ENCODE measurements at regions not wholly inside any gene's neighbourhood (a gene's known extent, or its start where the extent isn't known, plus 50 kb on each side); places are given as distances from the start of the nearest gene placed in this dataset.

DNA sequence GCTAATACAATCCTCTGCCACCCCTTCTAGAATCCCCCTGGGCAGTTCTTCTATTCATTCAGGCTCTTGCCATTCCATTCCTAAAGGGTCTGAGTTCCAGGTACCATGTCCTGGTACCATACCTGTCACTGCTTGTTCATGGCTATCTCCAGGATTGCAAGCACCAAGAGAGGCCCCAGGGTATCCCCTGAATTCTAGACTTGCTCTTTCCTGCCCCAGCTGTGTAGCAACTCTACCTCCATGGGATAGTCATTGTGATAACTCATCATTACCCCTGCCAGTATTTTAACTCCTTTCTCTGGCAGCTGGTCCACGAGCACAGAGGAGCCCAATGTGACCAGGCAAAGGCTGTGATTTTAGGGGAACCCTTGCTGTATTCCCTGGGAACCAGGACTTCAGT lies 143.7 kb upstream of the CDH5 start:
- Histone ChIP-seq H3K36me3 (ENCODE audit: control insufficient read depth, insufficient read depth, low read length) (no peaks in the 10 kb centered on the region), H3K27me3 (ENCODE audit: control insufficient read depth, insufficient read depth, low read length) (no peaks in the 10 kb centered on the region; the same call in none of the 2 replicates), H3K4me3 (ENCODE audit: low read depth, low read length) (no peak overlapping the region)
- ChIA-PET CTCF (interaction anchor here (1.7 kb wide), 1 partner anchor 10 kb away, joined by 5 read pairs; no protein-coding TSS in a partner anchor), POLR2A (no interaction called here)
- no peak for DNase-seq (ENCODE audit: low read depth)
- TF ChIP-seq, protein P1, sequence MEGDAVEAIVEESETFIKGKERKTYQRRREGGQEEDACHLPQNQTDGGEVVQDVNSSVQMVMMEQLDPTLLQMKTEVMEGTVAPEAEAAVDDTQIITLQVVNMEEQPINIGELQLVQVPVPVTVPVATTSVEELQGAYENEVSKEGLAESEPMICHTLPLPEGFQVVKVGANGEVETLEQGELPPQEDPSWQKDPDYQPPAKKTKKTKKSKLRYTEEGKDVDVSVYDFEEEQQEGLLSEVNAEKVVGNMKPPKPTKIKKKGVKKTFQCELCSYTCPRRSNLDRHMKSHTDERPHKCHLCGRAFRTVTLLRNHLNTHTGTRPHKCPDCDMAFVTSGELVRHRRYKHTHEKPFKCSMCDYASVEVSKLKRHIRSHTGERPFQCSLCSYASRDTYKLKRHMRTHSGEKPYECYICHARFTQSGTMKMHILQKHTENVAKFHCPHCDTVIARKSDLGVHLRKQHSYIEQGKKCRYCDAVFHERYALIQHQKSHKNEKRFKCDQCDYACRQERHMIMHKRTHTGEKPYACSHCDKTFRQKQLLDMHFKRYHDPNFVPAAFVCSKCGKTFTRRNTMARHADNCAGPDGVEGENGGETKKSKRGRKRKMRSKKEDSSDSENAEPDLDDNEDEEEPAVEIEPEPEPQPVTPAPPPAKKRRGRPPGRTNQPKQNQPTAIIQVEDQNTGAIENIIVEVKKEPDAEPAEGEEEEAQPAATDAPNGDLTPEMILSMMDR (IDR thresholded peaks at IDR 0.05; ENCODE audit: insufficient read depth, low read depth, low read length) = no peak

DNA sequence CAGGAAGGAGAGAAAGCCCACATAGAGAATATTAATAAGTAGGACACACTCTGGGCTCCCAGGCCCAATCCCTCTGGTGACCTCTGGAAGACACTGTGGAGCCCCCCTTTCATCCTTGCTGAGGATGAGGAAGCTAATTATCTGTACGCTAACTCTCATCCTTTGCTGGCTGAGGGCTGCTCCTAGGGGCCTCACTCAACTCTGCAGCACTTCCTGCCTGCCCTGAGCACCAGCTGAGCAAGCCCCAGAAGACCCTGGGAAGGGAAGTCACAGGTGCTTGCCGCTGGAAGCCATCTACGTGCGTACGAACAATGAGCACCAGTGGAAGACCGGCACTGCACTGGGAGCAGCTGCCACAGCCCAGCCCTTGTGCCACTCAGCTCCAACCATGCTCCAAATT lies 145.8 kb upstream of the CDH5 start:
- Histone ChIP-seq H3K27me3 (ENCODE audit: control insufficient read depth, insufficient read depth, low read length) (no peaks in the 10 kb centered on the region; the same call in none of the 2 replicates), H3K36me3 (ENCODE audit: control insufficient read depth, insufficient read depth, low read length) (no peaks in the 10 kb centered on the region), H3K4me3 (ENCODE audit: low read depth, low read length) (no peak overlapping the region)
- ChIA-PET CTCF (no interaction called here), POLR2A (no interaction called here)
- TF ChIP-seq, protein P1 (IDR thresholded peaks at IDR 0.05; ENCODE audit: insufficient read depth, low read depth, low read length) = no peak
- no peak for DNase-seq (ENCODE audit: low read depth)

DNA sequence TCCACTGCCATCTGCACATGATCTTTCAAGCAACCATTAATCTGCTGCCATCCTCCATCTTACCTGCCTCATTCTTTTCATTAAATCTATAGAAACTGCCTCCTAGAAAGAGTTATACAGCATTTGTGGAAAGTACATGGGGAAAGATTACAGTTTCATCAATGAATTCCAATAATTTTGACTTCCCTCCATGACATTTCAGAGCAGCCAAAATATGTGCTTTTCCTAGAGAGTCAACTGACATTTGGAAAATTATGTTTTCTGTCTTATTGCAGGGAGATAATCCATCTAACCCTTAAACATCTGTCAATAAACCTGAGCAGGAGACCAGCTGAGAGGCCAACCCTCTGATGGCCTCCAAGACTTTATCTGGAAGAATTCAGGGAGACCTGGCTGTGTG lies 147.0 kb upstream of the CDH5 start:
- Histone ChIP-seq H3K36me3 (ENCODE audit: control insufficient read depth, insufficient read depth, low read length) (no peaks in the 10 kb centered on the region), H3K4me3 (ENCODE audit: low read depth, low read length) (no peak overlapping the region), H3K27me3 (ENCODE audit: control insufficient read depth, insufficient read depth, low read length) (no peaks in the 10 kb centered on the region; the same call in none of the 2 replicates)
- ChIA-PET CTCF (no interaction called here), POLR2A (no interaction called here)
- TF ChIP-seq, protein P1 (IDR thresholded peaks at IDR 0.05; ENCODE audit: insufficient read depth, low read depth, low read length) = no peak
- no peak for DNase-seq (ENCODE audit: low read depth)

DNA sequence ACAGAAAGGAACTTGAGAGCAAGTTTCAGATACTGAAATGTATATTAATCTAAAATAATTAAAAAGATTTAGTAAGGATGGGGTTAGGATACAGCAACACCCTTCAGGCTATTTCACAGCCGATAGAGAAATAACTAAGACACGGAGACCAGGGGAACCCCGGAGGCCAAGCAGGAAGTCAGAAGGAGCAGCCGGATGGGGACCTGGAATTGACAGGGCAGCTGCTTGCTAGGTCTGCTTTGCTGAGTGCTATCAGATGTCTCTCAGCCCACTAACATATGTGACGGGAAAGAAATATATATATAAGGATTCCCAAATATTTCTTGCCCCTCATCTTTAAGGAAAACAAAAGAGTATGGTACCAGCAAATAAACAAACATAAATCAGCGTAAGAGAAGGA lies 154.1 kb upstream of the CDH5 start:
- DNase-seq (ENCODE audit: low read depth) = no peak
- H3K4me3 ChIP-seq (ENCODE audit: low read depth, low read length) = no peak overlapping the region
- TF ChIP-seq, protein P1 (IDR thresholded peaks at IDR 0.05; ENCODE audit: insufficient read depth, low read depth, low read length) = no peak
- ChIA-PET CTCF (no interaction called here), POLR2A (no interaction called here)
- H3K36me3 ChIP-seq (ENCODE audit: control insufficient read depth, insufficient read depth, low read length) = no peaks in the 10 kb centered on the region
- H3K27me3 ChIP-seq (ENCODE audit: control insufficient read depth, insufficient read depth, low read length) = no peaks in the 10 kb centered on the region; the same call in none of the 2 replicates

DNA sequence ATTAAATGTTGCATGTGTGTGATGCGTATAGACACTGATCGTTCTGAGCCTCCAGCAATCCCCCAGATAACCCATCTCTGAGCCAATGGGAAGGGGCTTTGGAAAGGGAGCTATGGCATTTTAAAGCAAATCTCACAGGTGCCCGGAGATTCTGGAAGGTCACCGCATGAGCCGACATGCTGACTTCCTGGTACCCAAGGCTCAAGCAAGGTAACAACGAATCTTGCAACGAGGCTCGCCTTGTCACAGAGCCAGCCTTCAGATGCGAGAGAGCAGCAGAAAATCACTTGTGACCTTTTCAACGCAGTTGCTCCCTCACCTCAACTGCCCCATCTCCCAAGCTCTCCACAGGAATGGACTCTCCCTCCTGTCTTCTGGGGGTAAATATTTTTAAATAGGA lies 154.8 kb upstream of the CDH5 start:
- TF ChIP-seq, protein P1 (IDR thresholded peaks at IDR 0.05; ENCODE audit: insufficient read depth, low read depth, low read length) = no peak
- no peaks in the 10 kb centered on the region for H3K36me3 ChIP-seq (ENCODE audit: control insufficient read depth, insufficient read depth, low read length)
- CTCF ChIA-PET = no interaction called here
- no peaks in the 10 kb centered on the region; the same call in none of the 2 replicates for H3K27me3 ChIP-seq (ENCODE audit: control insufficient read depth, insufficient read depth, low read length)
- no peak for DNase-seq (ENCODE audit: low read depth)
- no peak overlapping the region for H3K4me3 ChIP-seq (ENCODE audit: low read depth, low read length)
- POLR2A ChIA-PET = no interaction called here
